HEK293 (cell line): ENCODE measurements at regions not wholly inside any gene's neighbourhood (a gene's known extent, or its start where the extent isn't known, plus 50 kb on each side); places are given as distances from the start of the nearest gene placed in this dataset.

Experiments used
- CTCF ChIA-PET: fragments of 350-600 bp; formaldehyde crosslinking; extraction: SDS; loops from one replicate; lab custom pipeline; 2021; ENCODE audit warnings: antibody characterized with exemption; lab: Yijun Ruan, JAX
- POLR2A ChIA-PET: fragments of 300-600 bp; formaldehyde crosslinking; extraction: SDS; loops from one replicate; lab custom pipeline; 2020; ENCODE audit warnings: antibody characterized with exemption, inconsistent platforms; lab: Yijun Ruan, JAX
- H3K27ac ChIP-seq: fragments of 200-500 bp; sonication (Bioruptor generic); 2 replicates; pipeline ENCODE4 v1.5.1; 2014; ENCODE audit warnings: low read depth, low read length, control low read depth, inconsistent platforms; ENCODE audit errors: extremely low read depth
- H3K36me3 ChIP-seq, 2 experiments: fragments of 200-500 bp in 1 of 2; sonication (Bioruptor generic) in 1 of 2; 1 replicate in 1 of 2; 2 replicates in 1 of 2; pipeline ENCODE4 v1.5.1; 2014 to 2017; ENCODE audit warnings: inconsistent platforms in 2 of 2, low read length in 2 of 2; ENCODE audit not compliant: control insufficient read depth in 2 of 2, insufficient read depth in 1 of 2
- H3K4me1 ChIP-seq: fragments of 200-500 bp; sonication (Bioruptor generic); 2 replicates; pipeline ENCODE4 v1.5.1; 2014; ENCODE audit warnings: mild to moderate bottlenecking, low read length, inconsistent platforms; ENCODE audit not compliant: control insufficient read depth, insufficient read depth
- H3K4me3 ChIP-seq: 2 replicates; pipeline ENCODE4 v1.5.1; 2011; ENCODE audit warnings: low read depth, mild to moderate bottlenecking, control low read depth, low read length, moderate library complexity
- H3K9me3 ChIP-seq: fragments of 200-500 bp; sonication (Bioruptor generic); 2 replicates; pipeline ENCODE4 v1.5.1; 2014; ENCODE audit warnings: low read depth, low read length, inconsistent platforms; ENCODE audit not compliant: control insufficient read depth, insufficient read depth
- ATF2 ChIP-seq: fragments of 450-650 bp; formaldehyde crosslinking; IDR thresholded peaks from 2 replicates; pipeline ENCODE4 v1.5.1; 2016; ENCODE audit warnings: missing biosample characterization, missing genetic modification characterization, low read depth
- BCL11A ChIP-seq: fragments of 450-650 bp; formaldehyde crosslinking; IDR thresholded peaks from 2 replicates; pipeline ENCODE4 v1.5.1; 2016; ENCODE audit warnings: low read depth, missing biosample characterization, missing genetic modification characterization
- BCL11B ChIP-seq: fragments of 450-650 bp; formaldehyde crosslinking; IDR thresholded peaks from 2 replicates; pipeline ENCODE4 v1.5.1; 2016; ENCODE audit warnings: low read depth, missing biosample characterization, missing genetic modification characterization
- MEIS1 ChIP-seq: sonication (generic); formaldehyde crosslinking; IDR thresholded peaks from 2 replicates; pipeline ENCODE4 v1.8.1; 2022; ENCODE audit warnings: missing genetic modification reagents, mild to moderate bottlenecking, borderline replicate concordance
- PBX3 ChIP-seq: sonication (generic); formaldehyde crosslinking; IDR thresholded peaks from 2 replicates; pipeline ENCODE4 v1.8.1; 2022; ENCODE audit warnings: mild to moderate bottlenecking, moderate library complexity, missing genetic modification reagents
- REST ChIP-seq: fragments of 450-650 bp; formaldehyde crosslinking; IDR thresholded peaks from 2 replicates; pipeline ENCODE4 v1.5.1; 2016; ENCODE audit warnings: missing biosample characterization, missing genetic modification characterization
- SP2 ChIP-seq: fragments of 450-650 bp; formaldehyde crosslinking; IDR thresholded peaks from 2 replicates; pipeline ENCODE4 v1.5.1; 2016; ENCODE audit warnings: missing biosample characterization, missing genetic modification characterization
- SP3 ChIP-seq: fragments of 450-650 bp; formaldehyde crosslinking; IDR thresholded peaks from 2 replicates; pipeline ENCODE4 v1.5.1; 2016; ENCODE audit warnings: missing biosample characterization, missing genetic modification characterization
- ZBTB17 ChIP-seq: fragments of 450-650 bp; formaldehyde crosslinking; IDR thresholded peaks from 2 replicates; pipeline ENCODE4 v1.5.1; 2016; ENCODE audit warnings: missing biosample characterization, missing genetic modification characterization
- ZNF10 ChIP-seq: fragments of 450-650 bp; formaldehyde crosslinking; IDR thresholded peaks from 2 replicates; pipeline ENCODE4 v1.5.1; 2017; ENCODE audit warnings: missing biosample characterization, missing genetic modification characterization
- ZNF121 ChIP-seq: fragments of 450-650 bp; formaldehyde crosslinking; IDR thresholded peaks from 2 replicates; pipeline ENCODE4 v1.5.1; 2016; ENCODE audit warnings: missing biosample characterization, missing genetic modification characterization
- ZNF138 ChIP-seq: fragments of 450-650 bp; formaldehyde crosslinking; IDR thresholded peaks from 2 replicates; pipeline ENCODE4 v1.5.1; 2016; ENCODE audit warnings: missing biosample characterization, missing genetic modification characterization, borderline replicate concordance
- ZNF157 ChIP-seq: fragments of 450-650 bp; formaldehyde crosslinking; IDR thresholded peaks from 2 replicates; pipeline ENCODE4 v1.5.1; 2016; ENCODE audit warnings: missing biosample characterization, missing genetic modification characterization
- ZNF169 ChIP-seq: fragments of 450-650 bp; formaldehyde crosslinking; IDR thresholded peaks from 2 replicates; pipeline ENCODE4 v1.5.1; 2016; ENCODE audit warnings: missing biosample characterization, missing genetic modification characterization
- ZNF274 ChIP-seq, 2 experiments: fragments of 200-500 bp in 1 of 2; fragments of 450-650 bp in 1 of 2; sonication (Bioruptor generic) in 1 of 2; formaldehyde crosslinking in 1 of 2; IDR thresholded peaks; 2 replicates each; pipeline versions ENCODE4 v1.5.1 to v1.6.1; 2014 to 2016; ENCODE audit warnings: borderline replicate concordance in 1 of 2, inconsistent platforms in 1 of 2, low read length in 1 of 2, missing biosample characterization in 1 of 2, missing genetic modification characterization in 1 of 2
- ZNF324 ChIP-seq: fragments of 450-650 bp; formaldehyde crosslinking; IDR thresholded peaks from 2 replicates; pipeline ENCODE4 v1.5.1; 2016; ENCODE audit warnings: missing biosample characterization, missing genetic modification characterization
- ZNF529 ChIP-seq: fragments of 450-650 bp; formaldehyde crosslinking; IDR thresholded peaks from 2 replicates; pipeline ENCODE4 v1.5.1; 2017; ENCODE audit warnings: missing genetic modification characterization, missing biosample characterization; ENCODE audit not compliant: insufficient replicate concordance
- ZNF548 ChIP-seq: fragments of 450-650 bp; formaldehyde crosslinking; IDR thresholded peaks from 2 replicates; pipeline ENCODE4 v1.5.1; 2016; ENCODE audit warnings: missing biosample characterization, missing genetic modification characterization
- ZNF558 ChIP-seq: fragments of 450-650 bp; formaldehyde crosslinking; IDR thresholded peaks from 2 replicates; pipeline ENCODE4 v1.5.1; 2016; ENCODE audit warnings: missing biosample characterization, missing genetic modification characterization
- ZNF660 ChIP-seq: fragments of 450-650 bp; IDR thresholded peaks from 2 replicates; pipeline ENCODE4 v1.5.1; 2018; ENCODE audit warnings: missing biosample characterization, mild to moderate bottlenecking, missing genetic modification characterization
- ZNF670 ChIP-seq: fragments of 450-650 bp; formaldehyde crosslinking; IDR thresholded peaks from 2 replicates; pipeline ENCODE4 v1.5.1; 2016; ENCODE audit warnings: missing biosample characterization, missing genetic modification characterization, low read depth
- ZNF704 ChIP-seq: fragments of 450-650 bp; formaldehyde crosslinking; IDR thresholded peaks from 2 replicates; pipeline ENCODE4 v1.5.1; 2016; ENCODE audit warnings: missing biosample characterization, missing genetic modification characterization
- ZNF76 ChIP-seq: fragments of 450-650 bp; formaldehyde crosslinking; IDR thresholded peaks from 2 replicates; pipeline ENCODE4; 2016; ENCODE audit warnings: low read depth, missing biosample characterization, missing genetic modification characterization, borderline replicate concordance
- ZNF768 ChIP-seq: fragments of 450-650 bp; formaldehyde crosslinking; IDR thresholded peaks from 2 replicates; pipeline ENCODE4 v1.5.1; 2018; ENCODE audit warnings: missing biosample characterization, mild to moderate bottlenecking, missing genetic modification characterization
- ZNF791 ChIP-seq: fragments of 450-650 bp; formaldehyde crosslinking; IDR thresholded peaks from 2 replicates; pipeline ENCODE4 v1.5.1; 2016; ENCODE audit warnings: missing biosample characterization, missing genetic modification characterization
- ZNF792 ChIP-seq: fragments of 450-650 bp; formaldehyde crosslinking; IDR thresholded peaks from 2 replicates; pipeline ENCODE4 v1.5.1; 2016; ENCODE audit warnings: missing biosample characterization, missing genetic modification characterization
- ZNF843 ChIP-seq: fragments of 450-650 bp; formaldehyde crosslinking; IDR thresholded peaks from 2 replicates; pipeline ENCODE4 v1.5.1; 2016; ENCODE audit warnings: missing biosample characterization, missing genetic modification characterization
- ZSCAN18 ChIP-seq: fragments of 450-650 bp; formaldehyde crosslinking; IDR thresholded peaks from 2 replicates; pipeline ENCODE4 v1.5.1; 2016; ENCODE audit warnings: missing biosample characterization, missing genetic modification characterization
- ZSCAN23 ChIP-seq: fragments of 450-650 bp; formaldehyde crosslinking; IDR thresholded peaks from 2 replicates; pipeline ENCODE4 v1.5.1; 2016; ENCODE audit warnings: missing biosample characterization, missing genetic modification characterization

GRCh38 chr20:4443016-4443415 lies 193.9 kb upstream of the ADRA1D start:
- no peak overlapping the region for H3K27ac ChIP-seq
- no peaks in the 10 kb centered on the region for H3K36me3 ChIP-seq
- POLR2A ChIA-PET, result no interaction called here
- H3K4me1 ChIP-seq, result no peaks in the 10 kb centered on the region
- H3K9me3 ChIP-seq, result no peaks in the 10 kb centered on the region; the same call in 1 of the 2 replicates
- CTCF ChIA-PET, result interaction anchor here (0.5 kb wide), 1 partner anchor 530 kb away, joined by 3 read pairs; no protein-coding TSS in a partner anchor
- H3K4me3 ChIP-seq, result no peak overlapping the region
- TF ChIP-seq ZNF558 (tag by site-specific recombination) (no peak), ZNF548 (tag by site-specific recombination) (no peak), ZBTB17 (tag by site-specific recombination) (no peak), PBX3 (no peak), REST (tag by site-specific recombination) (no peak), ZNF121 (tag by site-specific recombination) (no peak), BCL11B (tag by site-specific recombination) (no peak), ZNF670 (tag by site-specific recombination) (no peak), ZSCAN23 (tag by site-specific recombination) (no peak), BCL11A (tag by site-specific recombination) (no peak), ZNF792 (no peak), ZNF169 (tag by site-specific recombination) (no peak), ZNF791 (tag by site-specific recombination) (no peak), SP2 (no peak), ZNF274 (IDR thresholded peaks at IDR 0.05; ENCODE audit: low read length) (no peak), ZNF274 (tag by site-specific recombination; IDR thresholded peaks at IDR 0.05; ENCODE audit: borderline replicate concordance) (no peak), ZNF324 (no peak), MEIS1 (CRISPR knock-in tag) (no peak)

- ChIA-PET CTCF (no interaction called here), POLR2A (no interaction called here)
- no peak for TF ChIP-seq ZNF10 (tag by site-specific recombination)
- TF ChIP-seq ZNF704 (tag by site-specific recombination), result no peak
- no peak for TF ChIP-seq ZNF529 (tag by site-specific recombination)
- no peak for TF ChIP-seq ZNF660 (tag by site-specific recombination)
- no peak for TF ChIP-seq BCL11A (tag by site-specific recombination)
- no peak for TF ChIP-seq ZNF843 (tag by site-specific recombination)
- TF ChIP-seq ZSCAN18 (tag by site-specific recombination), result no peak
- TF ChIP-seq SP3 (tag by site-specific recombination), result no peak
- TF ChIP-seq ZNF274 (IDR thresholded peaks at IDR 0.05; ENCODE audit: low read length), result no peak
- no peak for TF ChIP-seq ZNF274 (tag by site-specific recombination; IDR thresholded peaks at IDR 0.05; ENCODE audit: borderline replicate concordance)
- no peak for TF ChIP-seq ZNF138 (tag by site-specific recombination)
- no peak for TF ChIP-seq ZNF768 (tag by site-specific recombination)
- no peak for TF ChIP-seq ZNF157
- no peak for TF ChIP-seq ZNF76
- no peak for TF ChIP-seq ATF2
Measured at GRCh38 chr20:4441871-4442270, 192.8 kb upstream of the ADRA1D start.

More at GRCh38 chr20:4441871-4442270, 192.8 kb upstream of the ADRA1D start:
- H3K9me3 ChIP-seq, result no peaks in the 10 kb centered on the region; the same call in 1 of the 2 replicates
- no peaks in the 10 kb centered on the region for H3K36me3 ChIP-seq
- no peak overlapping the region for H3K4me3 ChIP-seq
- no peaks in the 10 kb centered on the region for H3K4me1 ChIP-seq
- no peak overlapping the region for H3K27ac ChIP-seq
